WERI-Rb-1 (cell line): ENCODE measurements at regions not wholly inside any gene's neighbourhood (a gene's known extent, or its start where the extent isn't known, plus 50 kb on each side); places are given as distances from the start of the nearest gene placed in this dataset.

Experiments
- DNase-seq: peaks from one replicate; pipeline ENCODE4 v3.0.0-alpha.2; 2020
- H3K27ac ChIP-seq: fragments of 250-450 bp; sonication (Bioruptor Pico); 2 replicates; pipeline ENCODE4 v1.5.1; 2020; ENCODE audit warnings: mild to moderate bottlenecking, moderate library complexity
- H3K27me3 ChIP-seq: fragments of 250-450 bp; sonication (Bioruptor Pico); 2 replicates; pipeline ENCODE4 v1.5.1; 2021; ENCODE audit warnings: mild to moderate bottlenecking, low read depth, moderate library complexity; ENCODE audit not compliant: insufficient read depth, severe bottlenecking
- H3K36me3 ChIP-seq: fragments of 250-450 bp; sonication (Bioruptor Pico); 2 replicates; pipeline ENCODE4 v1.5.1; 2020; ENCODE audit warnings: mild to moderate bottlenecking, moderate library complexity
- H3K4me3 ChIP-seq: 2 replicates; pipeline ENCODE4 v1.5.1; 2011; ENCODE audit warnings: low read depth, mild to moderate bottlenecking, control low read depth, low read length
- H3K9me3 ChIP-seq: fragments of 250-450 bp; sonication (Bioruptor Pico); 2 replicates; pipeline ENCODE4 v1.5.1; 2021; ENCODE audit warnings: mild to moderate bottlenecking, moderate library complexity; ENCODE audit not compliant: severe bottlenecking
- CTCF ChIP-seq: IDR thresholded peaks from 2 replicates; pipeline ENCODE4 v1.5.1; 2011; ENCODE audit warnings: low read depth, mild to moderate bottlenecking, control low read depth, inconsistent platforms, low read length

DNA sequence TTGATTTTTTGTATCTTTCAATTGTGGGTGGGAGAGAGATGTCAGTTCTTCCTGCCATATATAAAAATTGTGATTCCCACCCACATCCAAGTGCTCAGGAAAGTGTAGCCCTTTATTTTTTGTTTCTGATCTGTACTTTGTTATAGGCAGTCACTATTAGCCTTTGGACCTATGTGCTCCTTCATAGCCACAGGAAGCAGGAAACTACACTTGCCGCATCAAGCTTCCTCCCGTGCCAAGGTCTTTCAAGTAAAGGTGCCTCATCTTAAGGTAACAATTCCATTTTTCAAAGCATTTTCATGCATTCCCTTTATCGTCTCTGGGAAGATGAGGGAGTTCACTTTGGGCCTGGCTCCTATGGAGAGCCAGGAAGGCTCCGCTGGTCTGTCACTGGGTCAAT lies 339.0 kb downstream of the DIRAS2 start:
- no peak overlapping the region for H3K27ac ChIP-seq
- no peak for DNase-seq
- no peak for TF ChIP-seq CTCF

GRCh38 chr9:90306158-90306557 lies 336.5 kb downstream of the DIRAS2 start:
- no peaks in the 10 kb centered on the region for H3K9me3 ChIP-seq
- H3K36me3 ChIP-seq = no peaks in the 10 kb centered on the region
- no peak overlapping the region for H3K4me3 ChIP-seq
- no peak for DNase-seq
- no peaks in the 10 kb centered on the region for H3K27me3 ChIP-seq
- TF ChIP-seq CTCF = no peak
- H3K27ac ChIP-seq = no peak overlapping the region

More for the DNA sequence above, 339.0 kb downstream of the DIRAS2 start:
- Histone ChIP-seq H3K9me3 (no peaks in the 10 kb centered on the region), H3K36me3 (no peaks in the 10 kb centered on the region), H3K27me3 (no peaks in the 10 kb centered on the region), H3K4me3 (no peak overlapping the region)

- no peak for DNase-seq
- no peak overlapping the region for H3K4me3 ChIP-seq
- TF ChIP-seq CTCF = no peak
- H3K27me3 ChIP-seq = no peaks in the 10 kb centered on the region
- H3K36me3 ChIP-seq = no peaks in the 10 kb centered on the region
- no peaks in the 10 kb centered on the region for H3K9me3 ChIP-seq
- H3K27ac ChIP-seq = no peak overlapping the region
Measured at GRCh38 chr9:90307167-90307833, 335.3 kb downstream of the DIRAS2 start.

GRCh38 chr9:90307891-90308290 lies 334.7 kb downstream of the DIRAS2 start:
- no peaks in the 10 kb centered on the region for H3K27me3 ChIP-seq
- H3K9me3 ChIP-seq = no peaks in the 10 kb centered on the region
- no peak overlapping the region for H3K27ac ChIP-seq
- no peak for TF ChIP-seq CTCF
- no peak overlapping the region for H3K4me3 ChIP-seq
- DNase-seq = no peak
- no peaks in the 10 kb centered on the region for H3K36me3 ChIP-seq

- Histone ChIP-seq H3K9me3 (no peaks in the 10 kb centered on the region), H3K27ac (no peak overlapping the region), H3K4me3 (no peak overlapping the region), H3K27me3 (no peaks in the 10 kb centered on the region), H3K36me3 (no peaks in the 10 kb centered on the region)
- no peak for TF ChIP-seq CTCF
- DNase-seq = no peak
Measured at GRCh38 chr9:90308691-90309090, 333.9 kb downstream of the DIRAS2 start.

- no peaks in the 10 kb centered on the region for H3K27me3 ChIP-seq
- no peaks in the 10 kb centered on the region for H3K9me3 ChIP-seq
- H3K4me3 ChIP-seq = no peak overlapping the region
- TF ChIP-seq CTCF = no peak
- H3K27ac ChIP-seq = no peak overlapping the region
- H3K36me3 ChIP-seq = no peaks in the 10 kb centered on the region
- DNase-seq = no peak
Measured at GRCh38 chr9:90309809-90310520, 332.7 kb downstream of the DIRAS2 start.
